Activated T-cell treated with anti-CD3 and anti-CD28 coated beads, Interleukin-2, amount 50 U/mL, for 4 hours (primary cell): ENCODE measurements at regions not wholly inside any gene's neighbourhood (a gene's known extent, or its start where the extent isn't known, plus 50 kb on each side); places are given as distances from the start of the nearest gene placed in this dataset.
"Not testable (repeated sequence)": the region's sequence is repeated elsewhere in the genome, so short reads cannot be mapped to it uniquely, and the experiment has no call there.

Experiments used
- ATAC-seq, 2 donors: fragments of 200-7000 bp; cut with Tn5 transposase; one replicate each; pipeline ENCODE4 v1.10.0; 2021
- DNase-seq: peaks from one replicate; pipeline ENCODE4 v3.0.0-alpha.2; 2020
- H3K27me3 Mint-ChIP-seq: one replicate; pipeline ENCODE4 v1.8.0; 2021; ENCODE audit warnings: low read depth, mixed read lengths
- H3K36me3 Mint-ChIP-seq: one replicate; pipeline ENCODE4 v1.8.0; 2022; ENCODE audit warnings: mixed read lengths; ENCODE audit not compliant: insufficient read depth
- H3K4me1 Mint-ChIP-seq: one replicate; pipeline ENCODE4 v1.8.0; 2021; ENCODE audit warnings: low read depth, mixed read lengths
- H3K4me3 Mint-ChIP-seq: one replicate; pipeline ENCODE4 v1.8.0; 2021; ENCODE audit warnings: mild to moderate bottlenecking, moderate library complexity, mixed read lengths
- H3K9me3 Mint-ChIP-seq: one replicate; pipeline ENCODE4 v1.8.0; 2021; ENCODE audit warnings: mixed read lengths

DNA sequence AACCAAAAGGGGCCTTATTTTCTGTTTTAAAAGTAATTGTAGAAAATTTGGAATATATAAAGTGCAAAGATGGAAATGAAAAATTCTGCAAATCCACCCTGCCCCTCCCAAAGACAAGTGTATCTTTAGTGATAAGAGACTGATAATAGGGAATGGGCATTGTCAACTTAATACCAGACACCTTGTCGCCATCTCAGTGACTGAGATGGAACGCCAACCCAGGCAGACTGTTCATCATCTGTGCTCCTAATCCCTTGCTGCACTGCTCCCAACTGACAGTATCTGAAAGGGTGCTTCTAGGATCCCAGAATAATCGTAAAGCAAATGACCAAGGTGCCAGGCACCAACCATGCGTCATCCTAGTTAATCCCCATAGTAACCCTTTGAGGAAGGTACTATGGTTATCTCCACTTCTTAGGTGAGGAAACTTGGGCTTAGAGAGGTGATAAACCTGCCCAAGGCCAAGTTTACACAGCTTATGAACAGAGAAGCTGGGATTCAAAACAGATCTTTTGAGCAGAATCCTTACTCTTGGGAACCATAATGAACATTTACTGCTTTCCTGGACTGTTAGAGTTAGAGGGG is 583.7 kb downstream of the GATA3 start:
- no peak for DNase-seq
- Mint-ChIP-seq H3K4me3 (no peak overlapping the region), H3K4me1 (no peaks in the 10 kb centered on the region), H3K36me3 (no peaks in the 10 kb centered on the region), H3K27me3 (no peaks in the 10 kb centered on the region), H3K9me3 (peaks cover 9% of the 10 kb centered on the region)
- ATAC-seq = no peak

DNA sequence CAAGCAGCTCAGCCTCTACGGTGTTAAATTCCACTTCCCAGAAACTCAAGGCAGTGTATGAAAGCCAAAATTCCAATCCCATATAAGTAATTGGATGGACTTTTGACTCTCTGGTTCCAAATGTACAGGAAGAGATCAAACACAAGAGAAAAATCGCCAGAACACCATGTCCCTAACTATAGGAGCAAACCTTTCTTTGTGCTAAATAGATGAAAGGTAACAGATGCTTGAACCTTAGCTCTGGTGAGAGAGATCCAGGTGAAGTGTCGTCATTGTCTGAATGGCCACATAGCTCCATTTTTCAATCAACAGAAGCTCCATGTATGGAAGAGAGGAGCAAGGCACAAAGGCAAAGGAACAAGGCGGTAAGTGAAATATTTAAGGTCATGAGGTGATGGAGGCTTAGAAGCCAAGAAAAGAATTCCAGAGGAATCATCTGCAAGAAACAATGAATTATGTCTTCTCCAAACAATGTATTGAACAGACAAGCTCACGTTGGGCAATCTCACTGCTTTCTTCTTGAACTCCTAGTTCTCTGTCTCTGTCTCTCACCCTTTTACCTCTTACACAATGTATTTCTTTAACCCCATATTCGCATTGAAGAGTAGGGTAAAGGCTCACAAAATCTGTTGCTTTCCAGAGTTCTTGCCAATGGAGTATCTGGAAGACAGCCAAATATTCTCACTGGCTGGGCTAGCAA is 585.1 kb downstream of the GATA3 start:
- no peaks in the 10 kb centered on the region for H3K27me3 Mint-ChIP-seq
- DNase-seq (no peak), ATAC-seq (no peak)
- no peak overlapping the region for H3K4me3 Mint-ChIP-seq
- H3K9me3 Mint-ChIP-seq = peaks cover 9% of the 10 kb centered on the region
- no peaks in the 10 kb centered on the region for H3K4me1 Mint-ChIP-seq
- no peaks in the 10 kb centered on the region for H3K36me3 Mint-ChIP-seq

DNA sequence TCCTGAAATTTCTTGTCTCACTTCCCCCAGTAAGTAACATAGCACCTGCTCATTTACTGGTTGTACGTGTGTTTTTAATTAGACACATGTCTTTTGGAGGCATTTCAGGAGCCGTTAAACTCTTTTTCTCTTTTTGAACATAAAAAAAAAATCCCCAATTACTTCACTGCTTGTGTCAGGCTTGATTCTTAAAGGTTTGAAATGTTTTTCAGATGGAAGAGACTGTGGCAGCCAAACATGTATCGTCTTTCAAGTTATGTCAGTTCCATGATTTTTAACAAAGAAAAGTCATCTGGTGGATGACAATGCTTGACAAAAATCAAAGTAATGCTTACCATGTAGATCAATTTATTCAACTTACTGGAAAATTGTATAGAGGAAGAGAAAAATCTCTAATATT is 585.8 kb downstream of the GATA3 start:
- no peak overlapping the region for H3K4me3 Mint-ChIP-seq

DNA sequence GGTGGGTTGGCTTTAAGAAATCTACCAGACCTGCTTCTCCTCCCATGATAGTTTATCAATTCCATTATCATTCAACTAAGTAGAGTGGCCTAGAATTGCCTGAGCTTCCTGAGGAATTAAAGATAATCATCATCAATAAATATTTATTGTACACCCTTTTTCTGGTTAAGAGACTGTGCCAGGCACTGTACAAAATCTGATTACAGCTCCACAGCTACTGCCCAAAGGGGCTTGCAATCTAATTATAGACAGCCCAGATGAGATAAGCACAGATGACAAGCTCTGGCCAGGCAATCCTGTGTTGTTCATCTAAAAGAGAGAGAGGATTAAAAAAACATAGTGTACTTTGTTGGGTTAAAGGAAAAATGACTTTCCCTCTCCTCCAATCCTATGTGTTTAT is 586.4 kb downstream of the GATA3 start:
- H3K9me3 Mint-ChIP-seq = peaks cover 9% of the 10 kb centered on the region
- DNase-seq (no peak), ATAC-seq (no peak)
- no peaks in the 10 kb centered on the region for H3K36me3 Mint-ChIP-seq
- H3K27me3 Mint-ChIP-seq = no peaks in the 10 kb centered on the region
- no peak overlapping the region for H3K4me3 Mint-ChIP-seq
- H3K4me1 Mint-ChIP-seq = no peaks in the 10 kb centered on the region

More for the DNA sequence above, 585.8 kb downstream of the GATA3 start:
- DNase-seq (no peak), ATAC-seq (no peak)
- no peaks in the 10 kb centered on the region for H3K4me1 Mint-ChIP-seq
- no peaks in the 10 kb centered on the region for H3K36me3 Mint-ChIP-seq
- peaks cover 9% of the 10 kb centered on the region for H3K9me3 Mint-ChIP-seq
- H3K27me3 Mint-ChIP-seq = no peaks in the 10 kb centered on the region

DNA sequence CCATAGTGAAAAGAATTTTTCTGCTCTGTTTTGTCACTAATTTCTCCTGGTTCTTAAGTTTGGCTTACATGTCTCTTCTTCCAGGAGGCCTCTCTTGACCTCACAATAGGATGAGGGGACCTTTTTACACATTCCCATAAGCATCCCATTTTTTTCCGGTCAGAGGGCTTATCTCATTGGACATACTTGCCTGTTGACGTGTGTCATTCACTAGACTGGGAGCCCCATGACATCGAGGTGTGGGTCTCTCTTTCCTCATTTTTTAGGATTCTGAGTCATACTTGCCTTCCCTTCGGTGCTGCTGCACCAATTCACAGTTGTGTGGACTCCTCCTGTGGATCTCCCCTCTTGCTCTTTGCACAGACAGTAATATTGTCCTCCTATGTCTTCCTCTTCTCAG is 601.8 kb downstream of the GATA3 start:
- no peak for DNase-seq
- ATAC-seq = no peak
- Mint-ChIP-seq H3K4me3 (no peak overlapping the region), H3K27me3 (no peaks in the 10 kb centered on the region), H3K4me1 (no peaks in the 10 kb centered on the region), H3K36me3 (no peaks in the 10 kb centered on the region), H3K9me3 (no peaks in the 10 kb centered on the region)

DNA sequence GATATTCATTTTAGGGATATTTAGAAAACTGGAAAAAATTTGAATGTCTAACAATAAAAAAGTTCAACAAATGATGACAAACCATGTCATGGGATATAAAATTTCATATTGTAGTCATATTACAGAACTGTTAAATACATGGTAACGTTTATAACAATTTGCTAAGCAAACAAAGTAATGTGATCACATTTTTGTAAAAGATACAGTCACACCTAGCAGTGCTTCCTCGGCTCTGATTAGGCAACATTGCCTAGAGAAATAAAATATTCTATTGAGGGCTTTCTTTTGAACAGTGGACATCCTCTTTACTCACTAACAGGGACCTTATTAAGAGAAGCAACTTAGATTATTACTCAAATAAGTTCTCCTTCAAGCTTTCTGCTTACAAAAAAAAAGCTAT is 605.5 kb downstream of the GATA3 start:
- Mint-ChIP-seq H3K4me1 (no peaks in the 10 kb centered on the region), H3K4me3 (no peak overlapping the region), H3K27me3 (peaks cover 3% of the 10 kb centered on the region), H3K9me3 (no peaks in the 10 kb centered on the region), H3K36me3 (no peaks in the 10 kb centered on the region)
- ATAC-seq (no peak), DNase-seq (no peak)

- DNase-seq (no peak), ATAC-seq (no peak)
- no peak overlapping the region for H3K4me3 Mint-ChIP-seq
- H3K9me3 Mint-ChIP-seq = no peaks in the 10 kb centered on the region
- H3K27me3 Mint-ChIP-seq = peaks cover 6% of the 10 kb centered on the region
- no peaks in the 10 kb centered on the region for H3K4me1 Mint-ChIP-seq
- no peaks in the 10 kb centered on the region for H3K36me3 Mint-ChIP-seq
Measured at GRCh38 chr10:8661886-8662285, 607.4 kb downstream of the GATA3 start.

DNA sequence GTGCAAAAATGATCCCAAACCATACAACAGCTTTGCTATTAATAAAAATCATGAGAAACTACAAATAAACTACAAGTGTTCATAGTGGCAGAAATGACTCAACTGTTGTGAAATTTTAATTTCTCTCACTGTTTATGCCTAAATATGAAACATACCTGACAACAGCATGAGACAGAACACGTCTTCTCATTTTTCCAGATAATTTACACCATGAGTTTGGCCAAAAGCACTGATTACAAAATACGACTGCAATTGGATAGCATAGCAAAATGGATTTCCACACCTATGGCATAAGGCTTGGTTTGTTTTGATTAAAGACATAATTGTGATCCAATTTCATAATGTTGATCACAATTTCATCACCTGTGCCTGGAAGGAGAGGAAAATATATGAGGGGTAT is 608.6 kb downstream of the GATA3 start:
- no peaks in the 10 kb centered on the region for H3K4me1 Mint-ChIP-seq
- peaks cover 3% of the 10 kb centered on the region for H3K9me3 Mint-ChIP-seq
- no peaks in the 10 kb centered on the region for H3K36me3 Mint-ChIP-seq
- ATAC-seq (no peak), DNase-seq (no peak)
- H3K4me3 Mint-ChIP-seq = no peak overlapping the region
- peaks cover 8% of the 10 kb centered on the region for H3K27me3 Mint-ChIP-seq

GRCh38 chr10:8665322-8665721 is 610.8 kb downstream of the GATA3 start:
- Mint-ChIP-seq H3K4me1 (no peaks in the 10 kb centered on the region), H3K9me3 (peaks cover 3% of the 10 kb centered on the region), H3K4me3 (no peak overlapping the region), H3K27me3 (peaks cover 14% of the 10 kb centered on the region), H3K36me3 (no peaks in the 10 kb centered on the region)
- no peak for ATAC-seq
- DNase-seq = no peak

- Mint-ChIP-seq H3K27me3 (peaks cover 8% of the 10 kb centered on the region), H3K36me3 (peaks cover 2% of the 10 kb centered on the region), H3K9me3 (peaks cover 15% of the 10 kb centered on the region)
Measured at GRCh38 chr10:8670461-8670860, 616.0 kb downstream of the GATA3 start.

GRCh38 chr10:8674230-8674629 is 619.7 kb downstream of the GATA3 start:
- Mint-ChIP-seq H3K9me3 (peaks cover 12% of the 10 kb centered on the region), H3K4me1 (no peaks in the 10 kb centered on the region), H3K36me3 (peaks cover 2% of the 10 kb centered on the region), H3K4me3 (no peak overlapping the region), H3K27me3 (peaks cover 2% of the 10 kb centered on the region)
- DNase-seq (no peak), ATAC-seq (no peak)

More at GRCh38 chr10:8670461-8670860, 616.0 kb downstream of the GATA3 start:
- Mint-ChIP-seq H3K4me1 (no peaks in the 10 kb centered on the region), H3K4me3 (no peak overlapping the region)
- ATAC-seq (no peak), DNase-seq (no peak)

DNA sequence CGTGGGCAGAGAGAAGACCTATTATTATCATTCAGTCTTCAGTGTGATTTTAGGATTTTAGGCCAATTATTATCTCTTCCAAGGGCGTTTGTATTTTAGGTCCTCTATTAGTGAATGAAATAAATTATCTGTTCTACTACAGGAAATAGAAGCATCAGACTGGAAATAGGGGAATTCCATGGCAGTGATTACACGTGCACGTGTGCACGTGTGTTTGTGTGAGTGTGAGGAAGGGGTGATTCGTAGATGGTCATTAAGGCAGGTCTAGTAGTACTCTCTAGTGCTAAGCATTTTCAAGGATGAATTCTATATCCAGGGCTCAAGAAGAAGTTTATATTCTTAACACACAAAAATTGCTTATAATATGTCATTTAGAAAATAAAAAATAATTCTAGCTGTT is 623.2 kb downstream of the GATA3 start:
- H3K9me3 Mint-ChIP-seq = peaks cover 3% of the 10 kb centered on the region
- H3K27me3 Mint-ChIP-seq = peaks cover 6% of the 10 kb centered on the region
- no peaks in the 10 kb centered on the region for H3K4me1 Mint-ChIP-seq
- H3K4me3 Mint-ChIP-seq = no peak overlapping the region
- H3K36me3 Mint-ChIP-seq = no peaks in the 10 kb centered on the region
- no peak for ATAC-seq
- no peak for DNase-seq

DNA sequence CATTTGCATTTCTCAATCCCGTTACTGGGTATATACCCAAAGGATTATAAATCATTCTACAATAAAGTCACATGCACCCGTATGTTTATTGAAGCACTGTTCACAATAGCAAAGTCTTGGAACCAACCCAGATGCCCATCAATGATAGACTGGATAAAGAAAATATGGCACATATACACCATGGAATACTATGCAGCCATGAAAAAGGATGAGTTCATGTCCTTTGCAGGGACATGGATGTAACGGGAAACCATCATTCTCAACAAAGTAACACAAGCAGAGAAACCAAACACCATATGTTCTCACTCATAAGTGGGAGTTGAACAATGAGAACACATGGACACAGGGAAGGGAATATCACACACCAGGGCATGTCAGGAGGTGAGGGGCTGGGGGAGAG is 630.4 kb downstream of the GATA3 start:
- H3K27me3 Mint-ChIP-seq, H3K4me1 Mint-ChIP-seq, H3K4me3 Mint-ChIP-seq, H3K36me3 Mint-ChIP-seq, ATAC-seq, DNase-seq, H3K9me3 Mint-ChIP-seq: not testable (repeated sequence)

- no peak for ATAC-seq
- no peaks in the 10 kb centered on the region for H3K36me3 Mint-ChIP-seq
- no peaks in the 10 kb centered on the region for H3K4me1 Mint-ChIP-seq
- H3K27me3 Mint-ChIP-seq = peaks cover 3% of the 10 kb centered on the region
- H3K4me3 Mint-ChIP-seq = no peak overlapping the region
- H3K9me3 Mint-ChIP-seq = peaks cover 5% of the 10 kb centered on the region
- no peak for DNase-seq
Measured at GRCh38 chr10:8688881-8689280, 634.4 kb downstream of the GATA3 start.

- no peaks in the 10 kb centered on the region for H3K36me3 Mint-ChIP-seq
- no peak overlapping the region for H3K4me3 Mint-ChIP-seq
- no peak for ATAC-seq
- no peaks in the 10 kb centered on the region for H3K4me1 Mint-ChIP-seq
- DNase-seq = no peak
- peaks cover 5% of the 10 kb centered on the region for H3K9me3 Mint-ChIP-seq
- peaks cover 3% of the 10 kb centered on the region for H3K27me3 Mint-ChIP-seq
Measured at GRCh38 chr10:8691498-8692017, 637.1 kb downstream of the GATA3 start.
